K562 (cell line): ENCODE measurements at regions not wholly inside any gene's neighbourhood (a gene's known extent, or its start where the extent isn't known, plus 50 kb on each side); places are given as distances from the start of the nearest gene placed in this dataset.

Experiments used
- ATAC-seq: fragments of 200-7000 bp; cut with Tn5 transposase; 3 replicates; pipeline ENCODE4 v1.9.1; 2020; ENCODE audit warnings: moderate library complexity
- BruUV-seq: library from RNA; stranded (reverse); fragments of 400-500 nt; replicated peaks from 2 replicates; lab custom pipeline; 2021; lab: Mats Ljungman, UMichigan
- CTCF ChIA-PET: fragments of 300-600 bp; formaldehyde crosslinking; extraction: SDS; loops from one replicate; lab custom pipeline; 2021; ENCODE audit warnings: low intra/inter-chr PET ratio; lab: Yijun Ruan, JAX
- POLR2A ChIA-PET: fragments of 300-600, 350-650 bp; sonication (Branson Sonifier 250); formaldehyde crosslinking; extraction: SDS; loops from one replicate; lab custom pipeline; 2021; ENCODE audit warnings: antibody characterized with exemption, inconsistent platforms; lab: Yijun Ruan, JAX
- DNase-seq, 4 experiments: peaks; one replicate each; pipeline versions ENCODE4 v3.0.0 to v3.0.0-alpha.2; 2011 to 2018; ENCODE audit warnings: low spot score in 3 of 4, mixed read lengths in 3 of 4; ENCODE audit errors: extremely low read depth in 1 of 4
- FAIRE-seq: peaks from 2 replicates; lab custom pipeline; 2011; peaks lifted over from hg19 to GRCh38; lab: Jason Lieb, UNC
- H2AFZ ChIP-seq: 2 replicates; pipeline ENCODE4 v1.6.0; 2011; ENCODE audit warnings: low read depth, low read length, control low read depth, inconsistent platforms
- H3K27ac ChIP-seq: fragments of 200-600 bp; 3 replicates; pipeline ENCODE4 v1.8.0; 2011; ENCODE audit warnings: low read depth, mild to moderate bottlenecking, control low read depth, inconsistent platforms, low read length, moderate library complexity, mixed read lengths; ENCODE audit errors: extremely low read depth
- H3K27me3 ChIP-seq, 2 experiments: fragments of 300-600 bp in 1 of 2; 2 replicates in 1 of 2; 3 replicates in 1 of 2; pipeline versions ENCODE4 v1.6.0 to v1.8.0; 2011; ENCODE audit warnings: inconsistent platforms in 2 of 2, low read length in 2 of 2, mild to moderate bottlenecking in 1 of 2, mixed read lengths in 1 of 2, moderate library complexity in 1 of 2; ENCODE audit not compliant: control insufficient read depth in 2 of 2, insufficient read depth in 2 of 2
- H3K36me3 ChIP-seq: fragments of 300-600 bp; 3 replicates; pipeline ENCODE4 v1.8.0; 2011; ENCODE audit warnings: mild to moderate bottlenecking, low read length, inconsistent platforms; ENCODE audit not compliant: control insufficient read depth, insufficient read depth
- H3K4me1 ChIP-seq, 2 experiments: fragments of 200-600 bp in 1 of 2; replicated peaks in 1 of 2; 2 replicates in 1 of 2; 3 replicates in 1 of 2; pipeline versions ENCODE4 v1.5.1 to v1.8.0; 2011; ENCODE audit warnings: inconsistent platforms in 2 of 2, low read length in 2 of 2, mild to moderate bottlenecking in 1 of 2, mixed read lengths in 1 of 2, moderate library complexity in 1 of 2; ENCODE audit not compliant: control insufficient read depth in 2 of 2, insufficient read depth in 2 of 2
- H3K4me2 ChIP-seq: 2 replicates; pipeline ENCODE4 v1.6.1; 2011; ENCODE audit warnings: low read length, control low read depth, inconsistent platforms, mixed read lengths; ENCODE audit not compliant: insufficient read depth
- H3K4me3 ChIP-seq: fragments of 200-600 bp; sonication (generic), shearing (Covaris generic); 2 replicates; pipeline ENCODE4 v1.5.1; 2016; ENCODE audit warnings: control low read depth, inconsistent platforms
- H3K79me2 ChIP-seq: fragments of 200-600 bp; 3 replicates; pipeline ENCODE4 v1.8.0; 2011; ENCODE audit warnings: low read length, inconsistent platforms; ENCODE audit not compliant: control insufficient read depth, insufficient read depth
- H3K9ac ChIP-seq, 2 experiments: 2 replicates each; pipeline versions ENCODE4 v1.6.0 to v1.6.1; 2011; ENCODE audit warnings: low read depth in 2 of 2, low read length in 2 of 2, control low read depth in 1 of 2, inconsistent platforms in 1 of 2, mild to moderate bottlenecking in 1 of 2, mixed read lengths in 1 of 2; ENCODE audit not compliant: insufficient read depth in 1 of 2
- H3K9me1 ChIP-seq: one replicate; pipeline ENCODE4 v1.6.0; 2011; ENCODE audit warnings: inconsistent platforms, mild to moderate bottlenecking, low read length, moderate library complexity; ENCODE audit not compliant: control insufficient read depth, insufficient read depth
- H3K9me3 ChIP-seq: replicated peaks from 2 replicates; pipeline ENCODE4 v1.5.1; 2011; ENCODE audit warnings: low read depth, low read length, inconsistent platforms; ENCODE audit not compliant: control insufficient read depth, insufficient read depth
- H4K20me1 ChIP-seq: replicated peaks from 2 replicates; pipeline ENCODE4 v1.6.1; 2011; ENCODE audit warnings: low read length, inconsistent platforms, mixed read lengths; ENCODE audit not compliant: control insufficient read depth, insufficient read depth
- BCLAF1 ChIP-seq, 2 experiments: fragments of 450-650 bp in 1 of 2; IDR thresholded peaks; 2 replicates each; pipeline ENCODE4 v1.6.1; 2011 to 2017; ENCODE audit warnings: low read depth in 2 of 2, antibody characterized with exemption in 1 of 2, borderline replicate concordance in 1 of 2, low read length in 1 of 2, mild to moderate bottlenecking in 1 of 2, mixed read lengths in 1 of 2; ENCODE audit not compliant: control insufficient read depth in 1 of 2
- HOXB6 ChIP-seq: fragments of 250-450 bp; sonication (Bioruptor Pico); IDR thresholded peaks from 2 replicates; pipeline ENCODE4 v1.5.1; 2022; ENCODE audit warnings: mild to moderate bottlenecking, borderline replicate concordance
- KDM1A ChIP-seq, 2 experiments: fragments of 450-650 bp; IDR thresholded peaks; 2 replicates each; pipeline ENCODE4 v1.6.1; 2016; ENCODE audit warnings: mild to moderate bottlenecking in 2 of 2
- KLF1 ChIP-seq: fragments of 450-650 bp; IDR thresholded peaks from 2 replicates; pipeline ENCODE4 v1.6.1; 2016; ENCODE audit warnings: missing genetic modification characterization, missing compliant biosample characterization
- SP1 ChIP-seq: sonication (generic); formaldehyde crosslinking; IDR thresholded peaks from 2 replicates; pipeline ENCODE4 v1.8.1; 2022; ENCODE audit warnings: mild to moderate bottlenecking, missing genetic modification reagents
- ZNF384 ChIP-seq: IDR thresholded peaks from 2 replicates; pipeline ENCODE4 v1.6.1; 2012; ENCODE audit warnings: low read depth, low read length, improper control_type of control experiment
- ZNF583 ChIP-seq: fragments of 250-450 bp; sonication (Bioruptor Pico); IDR thresholded peaks from 2 replicates; pipeline ENCODE4 v1.4.0; 2020
- WGBS: fragments of 100-300 bp; shearing (Covaris generic); methylation state at CpG from one replicate; pipeline ENCODE4 v1.1.6; 2016; ENCODE audit warnings: low coverage, mixed read lengths; ENCODE audit not compliant: insufficient coverage; ENCODE audit errors: missing lambda C conversion rate; 5-methylcytosine and 5-hydroxymethylcytosine counted together
- in situ Hi-C: fragments of 300-500 bp; cut with MboI; formaldehyde crosslinking; loops from 4 replicates; pipeline ENCODE4 v1.15.0; 2018; ENCODE audit warnings: inconsistent platforms, mixed read lengths
- intact Hi-C: fragments of 100-400 bp; cut with micrococcal nuclease; formaldehyde crosslinking; loops from 2 replicates; pipeline ENCODE4 v1.14.2; 2022
- TF ChIP-seq, protein P1 (sequence below): fragments of 450-650 bp; IDR thresholded peaks from 2 replicates; pipeline ENCODE4 v1.6.1; 2014; ENCODE audit warnings: low read depth, mild to moderate bottlenecking, moderate library complexity, borderline replicate concordance

- Histone ChIP-seq H2AFZ (no peak overlapping the region), H3K9me3 (no peaks in the 10 kb centered on the region), H3K4me1 (no peaks in the 10 kb centered on the region), H3K27ac (no peak overlapping the region), H3K9ac (no peak overlapping the region), H3K79me2 (no peaks in the 10 kb centered on the region), H4K20me1 (no peaks in the 10 kb centered on the region), H3K36me3 (no peaks in the 10 kb centered on the region), H3K4me2 (no peak overlapping the region), H3K9me1 (no peaks in the 10 kb centered on the region), H3K27me3 (no peaks in the 10 kb centered on the region), H3K4me3 (no peak overlapping the region)
- intact Hi-C loops (no loop called here), in situ Hi-C loops (no loop called here)
- POLR2A ChIA-PET: interaction anchor here (0.6 kb wide), 1 partner anchor 135 kb away, joined by 4 read pairs; no protein-coding TSS in a partner anchor
- CTCF ChIA-PET: no interaction called here
- FAIRE-seq: no peak
- ATAC-seq: no peak
- TF ChIP-seq KDM1A (IDR thresholded peaks at IDR 0.05) (no peak), BCLAF1 (IDR thresholded peaks at IDR 0.05; ENCODE audit: borderline replicate concordance in 1 of 2, control insufficient read depth in 1 of 2, low read depth in 2 of 2, low read length in 1 of 2) (no peak), HOXB6 (no peak), SP1 (CRISPR knock-in tag) (no peak), ZNF583 (no peak), KLF1 (tag) (no peak), ZNF384 (no peak)
- TF ChIP-seq, protein P1, sequence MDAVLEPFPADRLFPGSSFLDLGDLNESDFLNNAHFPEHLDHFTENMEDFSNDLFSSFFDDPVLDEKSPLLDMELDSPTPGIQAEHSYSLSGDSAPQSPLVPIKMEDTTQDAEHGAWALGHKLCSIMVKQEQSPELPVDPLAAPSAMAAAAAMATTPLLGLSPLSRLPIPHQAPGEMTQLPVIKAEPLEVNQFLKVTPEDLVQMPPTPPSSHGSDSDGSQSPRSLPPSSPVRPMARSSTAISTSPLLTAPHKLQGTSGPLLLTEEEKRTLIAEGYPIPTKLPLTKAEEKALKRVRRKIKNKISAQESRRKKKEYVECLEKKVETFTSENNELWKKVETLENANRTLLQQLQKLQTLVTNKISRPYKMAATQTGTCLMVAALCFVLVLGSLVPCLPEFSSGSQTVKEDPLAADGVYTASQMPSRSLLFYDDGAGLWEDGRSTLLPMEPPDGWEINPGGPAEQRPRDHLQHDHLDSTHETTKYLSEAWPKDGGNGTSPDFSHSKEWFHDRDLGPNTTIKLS: no peak
- no peak for DNase-seq
- no TSS peak for BruUV-seq
- 6% methylated on average over 3 of the region's 3 CpGs for WGBS
These were observed 450.6 kb upstream of the TGFBR2 start for GRCh38 chr3:30155755-30156154.
